Fibroblast of skin of left quadriceps (primary cell): ENCODE measurements at regions not wholly inside any gene's neighbourhood (a gene's known extent, or its start where the extent isn't known, plus 50 kb on each side); places are given as distances from the start of the nearest gene placed in this dataset.
"Not testable (repeated sequence)": the region's sequence is repeated elsewhere in the genome, so short reads cannot be mapped to it uniquely, and the experiment has no call there.

Experiments
- DNase-seq, 2 experiments: peaks; one replicate each; pipeline ENCODE4 v3.0.0-alpha.2; 2013; ENCODE audit warnings: low read depth in 2 of 2

DNA sequence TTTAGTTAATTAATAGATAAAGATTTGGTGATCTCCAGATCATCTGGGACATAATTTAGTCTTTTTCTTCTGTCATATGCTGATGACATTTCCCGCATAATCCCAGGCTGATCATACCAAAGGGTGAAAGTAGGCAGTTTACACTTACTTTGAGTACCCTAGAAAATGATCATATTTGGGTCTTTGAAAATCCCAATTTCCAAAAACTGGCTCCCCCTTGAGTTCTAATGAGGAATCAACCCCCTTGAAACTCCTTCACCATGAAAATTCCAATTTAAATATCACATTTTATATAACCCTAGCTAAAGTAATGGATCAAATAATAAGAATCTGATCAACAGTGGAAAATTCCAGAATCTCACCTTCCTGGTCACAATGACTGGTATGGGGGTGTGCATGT lies 223.4 kb downstream of the NAF1 start:
- no peak for DNase-seq

DNA sequence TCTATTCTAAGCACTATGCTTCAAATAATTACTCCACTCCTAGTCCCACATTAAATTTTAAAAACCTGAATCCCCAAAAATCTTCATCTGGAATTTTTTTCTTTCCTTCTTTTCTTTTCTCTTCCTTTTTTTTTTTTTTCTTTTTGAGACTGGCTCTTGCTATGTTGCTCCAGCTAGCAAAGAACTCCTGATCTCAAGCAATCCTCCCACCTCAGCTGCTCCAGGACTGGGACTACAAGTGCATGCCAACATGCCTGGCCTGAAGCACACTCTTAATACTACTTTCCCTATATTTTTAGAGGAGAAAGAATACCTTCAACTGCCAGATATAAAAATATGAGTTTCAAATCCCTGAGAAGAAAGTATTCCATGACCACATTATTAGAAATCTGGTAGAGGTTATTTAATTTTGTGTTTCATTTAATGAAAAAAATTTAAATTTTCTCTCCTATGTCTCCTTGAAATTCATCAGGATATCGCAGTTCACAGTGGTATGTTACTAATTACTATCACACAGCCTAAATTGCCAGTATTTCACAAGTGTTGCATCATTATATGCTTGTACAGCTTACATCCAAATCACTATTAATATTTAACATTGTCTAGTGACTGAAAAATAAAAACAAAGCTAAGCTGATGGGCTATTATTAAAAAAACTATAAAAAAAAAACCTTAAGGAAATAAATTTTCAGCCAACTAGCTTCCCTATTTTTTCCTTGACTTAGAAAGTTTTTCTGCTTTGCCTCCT lies 227.8 kb downstream of the NAF1 start:
- DNase-seq: peak; percentile 1 to 2

DNA sequence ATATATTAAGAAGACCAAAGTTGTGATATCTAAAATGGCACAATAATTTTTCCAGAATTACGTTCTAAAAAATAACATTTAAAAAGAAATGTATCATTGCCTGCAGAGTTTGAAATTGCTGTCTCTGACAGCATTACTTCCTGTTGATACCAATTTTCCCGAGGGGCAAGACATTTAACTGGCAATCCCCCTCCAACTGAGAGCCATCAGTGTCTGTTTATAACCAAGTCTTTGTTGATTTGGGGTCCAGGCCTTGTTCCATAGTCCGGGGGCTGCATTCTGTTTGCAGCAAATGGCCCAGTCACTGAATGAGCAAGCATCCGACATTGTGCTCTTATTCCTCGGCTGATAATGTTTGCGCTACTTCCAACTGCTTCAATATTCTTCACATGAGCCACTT lies 231.5 kb downstream of the NAF1 start:
- DNase-seq: no peak

DNA sequence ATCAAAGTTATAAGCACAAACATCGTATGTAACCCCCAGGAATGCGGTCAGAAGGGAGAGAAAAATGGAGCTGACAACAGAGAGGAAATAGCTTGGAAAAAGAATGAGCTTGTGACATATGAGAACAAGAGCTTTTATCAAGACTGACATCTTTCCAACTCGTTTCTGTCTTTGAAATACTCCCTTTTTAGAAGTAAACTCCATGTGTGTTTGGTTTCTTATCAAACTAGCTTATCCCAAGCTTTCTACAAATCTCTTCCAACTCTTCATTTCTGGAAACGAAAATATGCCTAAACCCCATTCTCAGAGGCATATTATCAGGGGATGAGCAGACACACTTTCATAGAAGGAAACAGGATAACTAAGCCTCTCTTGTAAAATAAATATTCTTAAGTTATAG lies 235.4 kb downstream of the NAF1 start:
- DNase-seq: no peak

DNA sequence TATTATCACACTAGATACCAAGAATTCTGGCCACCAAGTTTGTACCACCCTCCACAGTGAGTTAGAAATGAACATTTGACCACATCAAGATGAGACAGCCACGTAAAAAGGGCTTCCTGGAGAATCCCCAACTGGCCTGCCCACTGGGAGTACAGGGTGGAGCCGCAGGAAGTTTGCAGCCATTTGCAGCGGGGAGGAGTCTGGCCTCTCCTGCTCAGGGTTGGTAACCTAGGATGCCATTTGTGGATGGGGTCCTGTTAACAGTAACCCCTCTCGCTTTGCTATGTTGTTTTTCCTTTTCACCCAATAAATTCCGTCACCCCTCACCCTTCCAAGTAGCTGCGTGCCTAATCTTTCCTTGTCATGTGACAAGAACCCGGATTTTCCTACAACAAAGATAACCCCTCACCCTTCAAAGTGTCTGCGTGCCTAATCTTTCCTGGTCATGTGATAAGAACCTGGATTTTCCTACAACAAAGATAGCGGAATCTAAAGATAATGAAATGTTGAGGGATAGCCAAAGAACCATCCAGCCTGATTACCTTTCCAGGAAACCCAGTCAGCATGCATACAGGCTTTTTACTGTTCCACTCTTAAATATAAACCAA lies 245.4 kb downstream of the NAF1 start:
- no peak for DNase-seq

DNA sequence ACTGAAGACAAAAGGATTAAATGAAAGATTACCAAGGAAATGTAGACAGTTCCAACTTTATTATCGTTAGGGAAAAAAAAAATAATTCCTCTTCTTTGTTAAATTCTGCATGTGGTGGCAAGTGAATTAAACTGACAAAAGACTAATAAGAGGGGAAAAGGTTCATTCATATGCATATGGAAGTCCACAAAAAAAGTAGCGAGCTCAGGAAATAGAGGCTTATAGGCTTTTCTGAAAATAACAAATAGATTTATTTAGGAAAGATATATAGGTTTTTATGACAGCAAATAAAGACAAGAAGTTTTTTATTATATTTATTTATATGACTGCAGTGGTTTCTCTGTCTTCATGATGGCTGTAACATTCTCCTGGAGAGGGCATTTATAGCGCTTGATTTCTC lies 246.0 kb downstream of the NAF1 start:
- DNase-seq: no peak

DNA sequence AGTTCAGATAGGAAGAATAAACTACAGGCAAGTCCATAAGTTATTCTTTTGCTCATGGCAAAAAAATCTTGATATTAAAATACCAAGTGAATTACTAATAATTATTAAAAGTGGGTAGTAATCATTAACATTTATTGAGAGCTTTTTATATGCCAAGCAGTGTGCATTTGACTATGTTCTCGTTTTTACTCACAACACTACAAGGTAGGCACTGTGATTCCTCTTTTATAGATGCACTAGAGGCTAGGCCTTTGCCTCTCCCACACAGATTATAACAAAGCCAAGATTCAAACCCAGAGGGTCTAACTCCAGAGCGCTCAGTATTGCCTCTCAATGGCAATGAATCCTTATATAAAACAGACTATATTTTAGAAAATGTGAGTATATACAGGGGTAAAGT lies 254.2 kb downstream of the NAF1 start:
- no peak for DNase-seq

DNA sequence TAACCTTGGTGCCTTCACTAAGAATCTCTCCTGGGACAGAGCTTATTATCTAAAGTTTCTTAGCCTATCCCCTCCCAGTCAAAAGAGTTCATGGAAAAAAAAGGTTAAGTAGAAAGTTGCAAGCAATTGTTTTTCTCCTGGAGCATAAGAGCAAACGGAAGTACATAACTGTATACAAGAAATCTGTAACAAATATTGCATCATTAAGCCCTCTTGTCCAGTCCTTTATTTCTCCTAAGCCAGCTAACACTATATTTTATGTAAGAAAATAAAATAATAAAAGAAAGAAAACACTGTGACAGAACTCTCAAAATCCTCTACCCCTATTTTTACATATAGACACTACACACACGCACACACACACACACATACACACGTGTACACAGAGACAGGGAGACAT lies 255.3 kb downstream of the NAF1 start:
- DNase-seq: no peak

DNA sequence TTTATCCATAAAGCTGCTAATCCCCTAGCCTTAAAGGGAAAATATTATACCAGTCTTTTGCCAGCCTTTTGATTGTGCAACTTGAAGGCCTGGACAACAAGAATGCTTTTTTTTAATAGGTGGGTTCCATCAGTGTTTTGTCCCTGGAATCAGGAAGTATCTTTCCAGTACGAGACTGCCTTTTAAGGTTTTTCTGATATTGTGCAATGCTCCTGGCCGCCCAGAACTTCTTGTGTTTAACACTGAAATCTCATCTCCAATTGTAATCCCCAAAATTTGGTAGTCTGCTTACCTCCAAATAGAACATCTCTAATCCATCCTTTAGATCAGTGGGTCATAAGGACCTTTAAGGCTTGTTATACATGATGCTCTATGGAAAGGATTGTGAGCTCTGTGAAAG lies 256.7 kb downstream of the NAF1 start:
- no peak for DNase-seq

DNA sequence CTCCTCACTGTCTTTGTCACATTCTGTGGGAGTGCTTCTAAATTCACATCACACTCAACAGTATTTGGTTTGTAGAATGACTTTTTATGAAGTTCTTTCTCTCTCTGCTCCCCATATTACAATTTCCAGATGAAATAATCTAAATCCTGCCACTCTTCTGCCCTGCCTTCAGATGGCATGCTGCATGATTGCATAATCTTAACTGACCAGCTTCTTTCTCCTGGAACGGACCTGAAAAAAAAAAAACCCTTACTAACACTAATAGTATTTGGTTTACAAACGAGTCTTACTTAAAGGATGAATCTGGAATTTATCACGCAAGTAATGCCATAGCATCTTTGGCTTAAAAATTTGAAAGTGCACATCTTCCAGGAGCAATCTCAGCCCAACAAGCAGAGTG lies 272.3 kb downstream of the NAF1 start:
- no peak for DNase-seq

DNA sequence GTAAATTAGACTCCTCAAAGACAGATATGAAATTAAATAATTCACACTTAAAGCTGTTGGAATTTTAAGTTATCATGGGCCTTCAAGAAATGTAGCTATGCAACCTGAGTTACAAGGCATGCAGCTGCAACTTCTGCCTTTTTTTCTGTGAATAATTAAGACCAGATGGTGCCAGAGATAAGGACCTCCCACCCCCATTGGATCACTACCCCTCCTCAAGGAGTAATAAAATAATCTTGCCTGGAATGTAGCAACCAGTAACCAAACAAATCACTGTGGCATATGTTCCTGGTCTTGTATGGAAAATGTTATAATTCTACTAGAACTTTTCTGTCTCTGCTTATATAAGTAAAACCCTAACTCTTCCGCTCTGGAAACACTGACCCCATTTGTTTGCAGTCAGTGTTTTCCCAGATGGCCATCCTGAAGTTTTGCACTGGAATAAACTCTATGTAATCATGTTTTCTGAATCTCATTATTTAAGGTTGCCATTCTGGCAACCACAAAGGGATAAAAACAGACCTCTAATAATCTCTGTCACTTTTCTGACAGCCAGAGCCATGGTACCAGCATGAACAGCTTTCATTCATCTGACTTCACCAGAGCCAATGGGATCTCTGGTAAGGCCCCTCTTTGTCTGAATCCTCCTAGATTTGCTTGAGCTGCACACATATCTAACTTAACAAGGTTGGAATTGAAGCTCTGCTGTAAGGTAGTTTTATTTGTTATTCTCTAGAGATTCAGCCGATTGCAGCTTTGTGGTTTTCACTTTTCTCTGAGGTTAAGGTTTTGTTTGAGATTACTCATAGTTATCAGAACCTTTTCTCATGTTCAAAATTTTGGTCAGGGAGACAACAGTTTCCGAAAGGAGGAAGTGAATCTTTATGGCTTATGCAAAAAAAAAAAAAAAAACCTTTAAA lies 274.6 kb downstream of the NAF1 start:
- peak; percentile 48 to 54 for DNase-seq

DNA sequence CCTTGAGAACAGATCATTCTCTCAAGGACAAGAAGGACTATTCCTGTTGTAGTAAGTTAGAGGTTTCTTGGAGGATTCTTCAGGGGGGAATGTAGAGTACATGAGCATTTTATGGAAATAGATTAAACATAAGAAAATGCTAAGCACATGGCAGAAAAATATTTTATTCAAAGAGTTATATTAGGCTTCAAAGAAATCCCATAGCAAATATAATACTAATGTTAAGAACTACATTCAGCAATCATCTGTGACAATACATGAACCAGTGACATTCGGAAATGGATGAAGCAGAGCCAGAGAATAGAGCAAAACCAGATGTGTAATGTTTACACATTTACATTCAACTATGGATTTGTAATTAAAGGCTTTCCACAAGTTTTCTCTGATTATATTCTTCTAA lies 288.6 kb downstream of the NAF1 start:
- no peak for DNase-seq

DNA sequence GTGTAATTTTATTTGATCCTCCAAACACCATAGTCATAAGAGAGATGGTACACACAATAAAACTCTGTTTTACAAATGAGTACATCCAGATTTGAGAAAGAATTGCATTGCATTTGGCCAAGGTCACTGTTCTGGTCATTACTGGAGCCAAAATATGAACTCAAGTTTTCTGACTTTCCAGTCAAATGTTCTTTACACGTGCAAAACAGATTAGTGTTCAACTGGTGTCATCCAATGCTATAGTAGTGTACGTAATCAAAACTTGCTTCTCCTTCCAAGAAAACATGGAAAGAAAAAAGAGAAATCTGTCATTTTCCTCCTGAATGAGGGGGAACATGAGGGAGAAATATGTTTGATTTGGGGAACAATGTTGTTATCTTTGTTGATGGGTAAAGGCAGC lies 291.9 kb downstream of the NAF1 start:
- DNase-seq: no peak

DNA sequence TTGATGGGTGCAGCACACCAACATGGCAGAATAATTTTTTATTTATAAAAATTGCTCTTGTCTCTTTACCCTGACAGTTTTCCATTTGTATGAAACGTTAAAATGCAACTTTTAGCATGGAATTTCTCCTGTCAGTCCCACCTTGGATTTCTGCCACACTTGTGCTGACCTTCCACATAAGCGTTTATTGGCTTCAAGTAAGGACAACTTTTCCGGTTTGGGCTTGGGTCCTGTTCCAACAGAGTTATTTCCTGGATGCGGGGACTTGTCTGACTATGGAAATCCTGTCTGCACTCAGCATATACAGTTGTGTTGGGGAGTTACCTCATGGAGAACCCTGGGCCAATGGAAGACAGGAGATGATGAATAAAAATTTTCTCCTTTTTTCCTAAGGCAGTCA lies 294.7 kb downstream of the NAF1 start:
- no peak for DNase-seq

DNA sequence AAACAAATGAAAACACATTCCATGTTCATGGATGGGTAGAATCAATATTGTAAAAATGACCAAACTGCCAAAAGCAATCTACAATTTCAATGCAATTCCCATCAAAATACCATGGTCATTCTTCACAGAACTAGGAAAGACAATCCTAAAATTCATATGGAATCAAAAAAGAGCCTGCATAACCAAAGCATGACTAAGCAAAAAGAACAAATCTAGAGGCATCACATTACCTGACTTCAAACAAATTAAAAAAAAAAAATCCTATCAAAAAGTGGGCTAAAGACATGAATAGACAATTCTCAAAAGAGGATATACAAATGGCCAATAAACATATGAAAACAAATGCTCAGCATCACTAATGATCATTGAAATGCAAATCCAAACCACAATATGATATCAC lies 297.5 kb downstream of the NAF1 start:
- DNase-seq: no peak

DNA sequence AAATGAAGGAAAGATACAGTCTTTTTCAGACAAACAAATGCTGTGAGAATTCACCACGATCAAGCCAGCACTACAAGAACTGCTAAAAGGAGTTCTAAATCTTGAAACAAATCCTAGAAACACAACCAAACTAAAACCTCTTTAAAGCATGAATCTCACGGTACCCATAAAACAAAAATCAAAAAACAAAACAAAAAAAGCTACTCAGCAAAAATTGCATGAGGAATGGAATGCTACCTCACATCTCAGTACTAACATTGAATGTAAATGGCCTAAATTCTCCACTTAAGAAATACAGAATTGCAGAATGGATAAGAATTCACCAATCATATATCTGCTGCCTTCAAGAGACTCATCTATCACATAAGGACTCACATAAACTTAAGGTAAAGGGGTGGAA lies 300.1 kb downstream of the NAF1 start:
- DNase-seq: no peak

DNA sequence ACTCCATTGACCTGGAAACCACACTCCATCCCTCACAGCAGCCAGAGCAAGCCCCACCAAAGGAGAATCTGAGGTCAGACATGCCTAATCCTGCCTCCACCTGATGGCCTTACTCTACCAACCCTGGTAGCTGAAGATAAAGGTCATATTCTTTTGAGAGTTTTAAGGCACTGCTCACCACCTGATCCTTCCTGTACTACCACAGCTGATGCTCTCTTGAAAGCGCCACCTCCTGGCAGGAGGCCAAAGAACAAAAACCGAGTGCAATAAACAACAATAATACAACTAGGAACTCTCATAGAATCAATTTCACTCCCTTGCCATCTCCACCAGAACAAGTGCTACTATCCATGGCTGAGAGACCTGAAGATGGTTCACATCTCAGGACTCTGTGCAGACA lies 301.6 kb downstream of the NAF1 start:
- no peak for DNase-seq

DNA sequence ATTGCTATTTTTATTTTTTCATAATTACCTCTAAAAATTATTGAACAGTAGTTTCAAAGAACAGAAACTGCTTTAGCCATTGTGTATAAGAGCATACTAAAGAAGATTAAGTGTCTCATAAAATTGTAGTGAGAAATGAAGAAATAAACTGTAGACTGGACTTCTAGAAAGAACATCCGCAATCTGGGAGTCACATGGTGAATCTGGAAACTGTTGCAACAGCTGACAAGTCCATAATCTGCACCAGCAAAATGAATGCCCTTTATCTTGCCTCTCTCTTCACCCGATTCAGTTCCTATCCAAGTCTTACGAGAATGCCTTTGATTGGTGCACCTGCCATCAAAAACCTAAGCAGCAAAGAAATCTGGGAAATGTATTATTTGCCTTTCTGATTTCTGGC lies 312.9 kb downstream of the NAF1 start:
- DNase-seq: no peak

DNA sequence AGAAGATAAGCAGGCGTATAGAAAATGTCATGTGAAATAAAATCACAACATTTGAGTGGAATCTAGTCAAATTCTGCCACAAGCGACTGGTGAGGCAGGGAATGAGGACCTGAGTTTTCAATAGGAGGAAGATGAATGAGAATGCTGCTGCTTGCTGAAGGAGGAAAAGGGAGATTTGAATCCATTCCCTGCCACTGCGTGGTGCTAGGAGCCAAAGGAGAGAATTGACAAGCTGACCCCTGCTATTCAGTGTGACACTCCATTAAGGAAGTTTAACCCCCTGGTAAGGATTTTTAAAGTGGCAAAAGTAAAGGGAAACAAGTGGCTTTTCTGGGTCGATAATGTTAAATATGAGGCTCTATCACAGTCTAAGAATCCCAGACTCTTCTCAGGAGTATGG lies 314.0 kb downstream of the NAF1 start:
- DNase-seq: no peak

DNA sequence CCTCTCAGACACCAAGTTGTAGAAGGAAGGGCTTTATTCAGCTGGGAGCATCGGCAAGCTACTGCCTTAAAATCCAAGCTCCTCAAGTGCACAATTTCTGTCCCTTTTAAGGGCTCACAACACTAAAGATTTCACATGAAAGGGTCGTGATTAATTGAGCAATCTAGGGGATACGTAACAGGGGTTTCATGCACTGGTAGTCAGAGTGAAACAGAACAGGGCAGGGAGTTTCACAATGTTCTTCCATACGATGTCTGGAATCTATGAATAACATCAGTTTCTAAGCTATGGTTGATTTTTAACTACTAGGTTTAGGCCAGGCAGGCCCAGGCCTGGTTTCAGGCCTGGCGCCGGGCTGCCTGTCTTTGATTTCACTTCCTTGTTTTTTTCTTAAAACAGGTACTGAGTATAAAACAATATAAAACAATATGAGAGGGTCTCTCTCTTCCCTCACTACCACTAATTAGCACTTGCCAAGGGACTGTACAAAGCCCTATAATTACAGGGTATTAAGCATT lies 315.4 kb downstream of the NAF1 start:
- DNase-seq: not testable (repeated sequence)

DNA sequence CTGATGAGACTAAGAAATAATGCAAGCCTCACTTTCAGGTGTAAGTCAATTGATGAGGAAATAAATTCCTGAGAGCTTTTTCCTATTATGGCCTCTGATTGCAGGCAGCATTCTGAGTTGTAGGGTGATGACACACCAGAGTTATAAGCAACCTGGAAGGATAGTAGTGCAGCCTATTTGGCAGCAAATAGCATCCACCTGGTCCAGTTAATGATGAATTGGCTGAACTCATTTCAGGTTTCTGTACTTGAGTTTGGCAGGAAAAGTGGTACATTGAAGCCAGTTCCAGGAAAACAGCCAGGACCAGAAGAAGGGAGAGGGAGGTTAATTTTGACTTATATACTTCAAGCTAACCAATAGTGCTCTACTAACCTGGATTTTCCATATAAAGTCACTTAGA lies 316.8 kb downstream of the NAF1 start:
- DNase-seq: no peak

DNA sequence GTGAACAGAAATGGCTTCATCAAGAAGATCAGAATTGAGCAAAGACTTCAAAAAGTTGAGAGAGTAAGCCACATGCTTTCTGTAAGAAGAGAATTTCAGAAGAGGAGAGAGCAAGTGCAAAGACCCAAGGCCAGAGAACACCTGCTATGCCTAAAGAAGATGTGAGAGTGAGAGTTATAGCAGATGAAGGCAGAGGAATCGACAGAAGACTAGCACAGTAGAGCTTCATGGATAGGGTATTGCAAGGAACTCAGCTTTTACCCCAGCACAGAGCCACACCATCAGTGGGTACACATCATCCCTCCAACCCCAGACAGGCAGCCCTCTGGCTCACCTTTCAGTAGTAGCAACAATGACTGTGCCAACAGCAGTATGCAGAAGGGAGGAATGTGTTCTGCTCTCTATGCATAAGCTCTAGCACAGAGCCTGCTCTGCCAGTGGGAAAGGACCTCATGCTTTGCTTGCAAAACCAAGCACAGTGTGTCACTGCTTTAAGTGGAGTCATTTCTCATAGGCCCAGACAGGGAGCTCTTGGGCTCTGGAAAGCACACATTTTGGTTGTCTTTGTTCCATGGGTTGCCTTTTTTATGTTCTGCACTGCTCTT lies 318.6 kb downstream of the NAF1 start:
- DNase-seq: no peak
